ENCODE measurements at regions not wholly inside any gene's neighbourhood (a gene's known extent, or its start where the extent isn't known, plus 50 kb on each side); places are given as distances from the start of the nearest gene placed in this dataset.

GRCh38 chr15:35746121-35746520 lies 200.2 kb upstream of the DPH6 start:
- TF ChIP-seq CTCF (IDR thresholded peaks at IDR 0.05) (no peak), POLR2A (IDR thresholded peaks at IDR 0.05) (no peak)

Data from tibial nerve (tissue), 3 donors.